ENCODE measurements at regions not wholly inside any gene's neighbourhood (a gene's known extent, or its start where the extent isn't known, plus 50 kb on each side); places are given as distances from the start of the nearest gene placed in this dataset.
A peak's percentile ranks its signal among the peaks of the same experiment; 100 is the strongest.
"Not testable (repeated sequence)": the region's sequence is repeated elsewhere in the genome, so short reads cannot be mapped to it uniquely, and the experiment has no call there.

GRCh38 chr14:66025779-66026178, 460.4 kb upstream of the CCDC196 start:
- no peak for FAIRE-seq

DNA sequence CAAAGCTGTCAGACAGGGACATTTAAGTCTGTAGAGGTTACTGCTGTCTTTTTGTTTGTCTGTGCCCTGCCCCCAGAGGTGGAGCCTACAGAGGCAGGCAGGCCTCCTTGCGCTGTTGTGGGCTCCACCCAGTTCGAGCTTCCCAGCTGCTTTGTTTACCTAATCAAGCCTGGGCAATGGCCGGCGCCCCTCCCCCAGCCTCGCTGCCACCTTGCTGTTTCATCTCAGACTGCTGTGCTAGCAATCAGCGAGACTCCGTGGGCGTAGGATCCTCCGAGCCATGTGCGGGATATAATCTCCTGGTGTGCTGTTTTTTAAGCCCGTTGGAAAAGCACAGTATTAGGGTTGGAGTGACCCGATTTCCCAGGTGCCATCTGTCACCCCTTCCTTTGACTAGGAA, 454.2 kb upstream of the CCDC196 start:
- not testable (repeated sequence) for FAIRE-seq

DNA sequence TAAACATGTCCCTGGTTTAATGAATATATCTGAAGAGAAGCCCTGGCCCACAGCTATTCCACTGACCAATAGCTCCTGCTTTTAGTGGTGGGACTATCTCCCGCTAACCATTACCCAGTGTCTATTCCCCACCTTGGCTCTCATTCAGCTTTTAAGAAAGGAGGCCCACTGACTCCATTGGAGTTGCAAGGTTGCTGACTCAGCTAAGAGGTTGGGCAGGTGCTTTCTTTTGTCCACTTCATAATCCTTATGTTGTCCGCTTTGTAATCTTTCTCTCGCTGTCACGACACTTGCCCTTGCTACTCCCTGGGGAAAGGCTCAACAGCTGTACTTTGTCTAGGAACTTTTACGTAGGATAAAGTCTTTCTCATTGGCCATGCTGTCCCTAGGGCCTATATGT, 453.4 kb upstream of the CCDC196 start:
- FAIRE-seq = no peak

- FAIRE-seq = no peak
These were observed 449.6 kb upstream of the CCDC196 start for GRCh38 chr14:66036547-66036946.

GRCh38 chr14:66037361-66037760, 448.8 kb upstream of the CCDC196 start:
- no peak for FAIRE-seq

GRCh38 chr14:66038212-66038611, 448.0 kb upstream of the CCDC196 start:
- no peak for FAIRE-seq

DNA sequence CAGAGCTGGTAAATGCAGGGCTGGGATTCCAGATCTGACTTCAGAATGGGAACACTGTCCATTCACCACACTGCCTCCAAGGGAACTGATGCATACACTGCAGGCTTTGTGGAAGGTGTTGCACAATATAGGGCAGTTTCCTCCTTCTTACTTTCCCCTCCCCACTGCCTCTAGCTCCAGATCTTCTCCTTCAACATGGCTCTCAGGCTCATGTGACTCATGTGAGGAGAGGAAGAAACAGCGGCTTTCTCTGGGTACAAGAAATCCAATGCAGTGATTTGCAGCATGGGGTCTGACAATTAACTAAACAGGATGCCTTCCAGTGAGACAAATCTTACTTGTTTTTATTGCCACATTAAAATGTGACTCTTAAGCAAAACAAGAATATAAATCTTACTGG, 447.6 kb upstream of the CCDC196 start:
- FAIRE-seq = peak; percentile 21

- FAIRE-seq = no peak
These were observed 446.7 kb upstream of the CCDC196 start for GRCh38 chr14:66039495-66039894.

DNA sequence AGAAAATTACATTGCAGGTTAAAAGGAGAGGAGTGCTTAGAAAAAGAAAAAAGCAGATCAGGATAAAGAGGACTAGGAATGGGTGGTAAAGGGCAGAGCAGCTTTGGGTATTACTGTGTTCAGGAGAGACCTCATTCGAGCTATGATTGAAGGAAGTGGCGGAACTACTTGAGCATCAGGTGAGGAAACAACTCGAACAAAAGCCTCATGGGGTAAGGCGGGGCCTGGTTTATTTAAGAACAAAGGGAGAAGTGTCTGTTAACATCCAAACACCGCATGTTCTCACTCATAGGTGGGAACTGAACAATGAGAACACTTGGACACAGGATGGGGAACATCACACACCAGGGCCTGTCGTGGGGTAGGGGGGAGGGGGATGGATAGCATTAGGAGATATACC, 444.6 kb upstream of the CCDC196 start:
- no peak for FAIRE-seq

- FAIRE-seq = no peak
These were observed 442.2 kb upstream of the CCDC196 start for GRCh38 chr14:66043921-66044320.

DNA sequence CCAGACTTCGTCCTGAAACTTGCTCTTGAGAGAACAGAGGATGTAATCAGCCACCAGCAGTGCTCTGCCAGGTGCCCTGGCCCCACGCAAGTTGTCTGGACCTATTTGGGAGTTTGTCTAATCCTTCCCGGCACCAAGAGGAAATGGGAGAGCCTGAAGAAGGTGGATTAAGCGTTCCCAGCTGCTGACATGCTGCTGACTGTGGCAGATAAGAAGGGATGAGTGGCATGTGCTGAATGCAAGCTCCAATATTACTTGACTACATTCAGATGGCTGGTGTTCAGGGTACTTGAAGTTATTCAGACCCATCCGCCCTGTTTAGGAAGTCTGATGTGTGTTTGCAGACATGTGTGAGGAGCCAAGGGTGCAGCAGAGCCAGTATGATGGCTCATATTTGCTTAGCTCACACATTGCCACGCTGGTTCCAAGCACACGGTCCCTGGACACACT, 440.6 kb upstream of the CCDC196 start:
- FAIRE-seq = no peak

DNA sequence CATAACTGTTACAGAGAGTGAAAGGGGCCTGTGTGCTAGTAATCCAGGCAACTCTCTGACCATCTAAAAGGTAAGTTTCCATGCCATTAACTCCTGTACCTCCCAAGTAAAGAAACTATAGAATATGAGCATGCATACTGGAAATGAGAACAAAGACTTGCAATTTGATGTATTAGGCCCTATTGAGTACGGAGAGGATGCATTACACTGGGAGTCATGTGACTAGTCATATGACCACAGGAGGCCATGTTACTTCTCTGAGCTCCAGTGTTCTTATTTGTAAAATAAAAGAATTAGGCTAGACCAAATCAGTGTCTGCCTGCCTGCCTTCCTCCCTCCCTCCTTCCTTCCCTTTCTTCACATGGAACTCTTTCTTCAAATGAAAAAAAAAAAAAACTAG, 440.1 kb upstream of the CCDC196 start:
- FAIRE-seq = no peak

DNA sequence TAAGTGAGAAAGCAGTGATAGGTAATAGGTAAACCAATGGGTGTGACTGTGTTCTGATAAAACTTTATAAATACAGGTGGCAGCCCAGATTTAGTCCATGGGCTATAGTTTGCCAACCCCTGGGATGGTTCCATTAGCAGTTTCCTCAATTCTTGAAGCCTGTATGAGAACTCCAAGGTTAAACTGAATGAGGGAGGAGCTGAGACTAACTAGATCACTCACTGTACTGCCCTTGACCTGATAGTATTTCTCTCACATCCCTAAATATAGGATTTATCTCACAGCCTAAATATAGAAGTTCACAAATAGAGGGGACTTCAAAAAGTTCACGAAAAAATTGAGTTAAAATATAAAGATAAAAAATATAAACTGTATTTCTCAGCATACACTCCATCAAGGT, 439.6 kb upstream of the CCDC196 start:
- FAIRE-seq = no peak

GRCh38 chr14:66056268-66056907, 429.8 kb upstream of the CCDC196 start:
- no peak for FAIRE-seq

GRCh38 chr14:66056926-66057552, 429.1 kb upstream of the CCDC196 start:
- FAIRE-seq = no peak

DNA sequence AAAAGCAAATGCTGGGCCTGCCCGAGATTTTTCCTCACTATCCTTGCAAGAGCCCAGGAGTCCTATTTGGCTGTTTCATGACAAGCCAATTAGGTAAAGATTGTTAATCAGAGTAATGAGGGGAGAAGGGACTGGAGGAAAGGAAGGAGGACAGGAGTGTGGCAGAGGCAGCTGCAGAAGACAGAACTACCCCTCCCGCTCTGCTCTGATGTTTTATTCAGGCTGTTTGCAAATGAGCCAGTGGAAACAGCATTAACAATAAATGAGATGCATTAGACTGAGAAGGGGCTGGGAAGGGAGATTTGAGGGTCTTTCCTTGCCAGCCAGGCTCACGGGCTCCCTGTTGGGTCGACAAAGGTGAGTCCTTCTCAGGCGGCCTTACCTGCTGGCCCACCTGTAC, 421.0 kb upstream of the CCDC196 start:
- no peak for FAIRE-seq

GRCh38 chr14:66066981-66067776, 419.0 kb upstream of the CCDC196 start:
- FAIRE-seq = no peak

DNA sequence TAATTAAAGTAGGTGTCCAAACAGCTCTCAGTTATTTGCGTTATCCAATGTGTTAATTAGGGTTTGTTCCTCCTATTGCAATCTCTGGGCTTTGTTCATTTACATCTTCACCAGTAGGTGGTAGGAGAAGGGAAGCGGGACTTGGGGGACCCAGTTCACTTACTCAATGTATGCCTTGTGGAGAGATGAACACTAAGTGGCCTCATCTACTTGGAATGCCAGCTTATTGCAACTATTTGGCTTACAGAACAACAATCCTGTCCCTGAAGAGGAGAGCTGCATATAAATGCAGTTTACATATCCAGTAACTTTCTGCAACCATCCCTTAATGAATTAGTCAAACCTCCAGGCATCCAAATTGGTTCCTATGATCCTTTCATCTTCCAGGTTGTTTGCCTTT, 417.1 kb upstream of the CCDC196 start:
- FAIRE-seq = no peak

- FAIRE-seq = no peak
These were observed 416.2 kb upstream of the CCDC196 start for GRCh38 chr14:66069830-66070541.

DNA sequence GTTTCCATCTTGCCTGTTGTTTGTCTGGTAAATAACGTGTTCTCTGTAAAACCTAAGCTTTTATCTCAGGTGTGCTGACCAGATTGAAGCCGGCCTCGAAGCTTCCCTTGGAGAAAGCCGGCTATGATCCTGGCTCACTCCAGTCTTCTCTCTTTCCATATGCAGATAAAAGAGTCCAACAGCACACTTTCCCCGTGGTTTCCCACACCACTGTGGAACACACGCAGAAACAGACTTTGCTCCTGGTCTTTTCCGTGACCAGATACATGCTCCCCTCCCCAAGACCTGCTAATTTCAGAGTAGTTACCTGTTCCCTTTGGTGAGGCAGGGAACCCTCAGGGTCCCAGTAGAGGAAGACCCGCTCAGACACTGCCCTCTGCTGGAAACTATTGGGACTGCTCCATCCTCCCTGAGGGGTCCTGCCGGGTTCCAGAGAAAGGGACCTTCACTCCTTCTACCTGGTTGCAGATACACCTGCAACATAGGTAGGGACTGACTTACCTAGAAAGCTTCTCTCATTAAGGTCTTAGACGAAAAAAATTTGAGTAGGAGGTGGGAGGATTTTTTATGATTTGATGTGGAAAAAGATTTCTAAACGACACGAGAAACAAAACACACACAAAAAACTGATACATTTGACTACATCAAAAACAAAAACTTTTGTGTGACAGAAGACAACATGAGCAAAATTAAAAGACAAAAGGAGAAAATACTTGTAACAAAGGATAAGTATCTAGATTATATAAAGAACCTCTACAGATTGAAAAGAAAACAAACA, 415.4 kb upstream of the CCDC196 start:
- peak; percentile 15 for FAIRE-seq

DNA sequence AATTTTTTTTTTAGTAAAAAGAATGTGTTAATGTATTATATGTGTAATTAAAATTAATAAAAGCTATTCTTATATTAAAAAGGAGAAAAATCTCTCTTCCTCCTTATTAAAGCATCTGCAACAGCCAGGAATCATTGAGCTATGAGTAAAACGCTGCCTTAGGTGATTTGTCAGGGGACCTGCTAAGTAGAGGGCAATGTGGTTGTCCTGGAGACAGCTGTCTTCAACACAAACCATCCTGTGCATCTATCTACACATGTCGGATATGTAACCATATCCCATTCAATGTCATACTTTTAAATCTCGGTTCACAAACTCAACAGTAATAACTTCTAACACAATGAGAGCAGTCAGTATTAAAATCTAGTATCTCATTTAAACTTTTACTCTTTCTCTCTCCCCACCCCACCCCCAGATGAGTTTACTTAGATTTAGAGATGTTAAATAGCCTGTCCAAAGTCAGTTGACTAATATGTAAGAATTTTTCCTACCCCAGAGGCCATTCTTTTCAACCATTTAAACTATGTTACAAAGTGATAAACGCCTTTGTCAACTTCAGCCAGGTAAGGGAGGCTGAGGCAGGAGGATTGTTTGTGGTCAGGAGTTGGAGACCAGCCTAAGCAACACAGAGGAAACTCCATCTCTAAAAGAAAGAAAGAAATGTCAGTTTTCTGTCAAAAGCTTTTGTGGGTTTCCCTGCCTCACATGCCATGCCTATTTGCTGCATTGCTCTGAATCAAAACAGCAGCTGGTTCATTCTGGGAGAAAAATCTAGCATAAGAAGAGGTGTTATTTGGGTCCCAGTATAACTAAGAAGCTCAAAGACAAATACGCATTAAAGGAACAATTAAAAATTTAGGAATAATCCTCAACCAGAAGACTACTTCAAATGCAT, 413.7 kb upstream of the CCDC196 start:
- FAIRE-seq = no peak

Data from endometrium (tissue), 2 donors.